Nephron (organoid): ENCODE measurements at regions not wholly inside any gene's neighbourhood (a gene's known extent, or its start where the extent isn't known, plus 50 kb on each side); places are given as distances from the start of the nearest gene placed in this dataset.

Experiments
- H3K27ac Mint-ChIP-seq, 3 experiments: 2 replicates each; pipeline ENCODE4 v1.8.0; 2020; ENCODE audit warnings: mixed read lengths in 3 of 3, mild to moderate bottlenecking in 2 of 3, moderate library complexity in 1 of 3
- H3K27me3 Mint-ChIP-seq: 2 replicates; pipeline ENCODE4 v1.8.0; 2021; ENCODE audit warnings: low read depth, mild to moderate bottlenecking, moderate library complexity, mixed read lengths
- H3K36me3 Mint-ChIP-seq: 2 replicates; pipeline ENCODE4 v1.8.0; 2020; ENCODE audit warnings: low read depth, mixed read lengths
- H3K4me1 Mint-ChIP-seq: 2 replicates; pipeline ENCODE4 v1.8.0; 2020; ENCODE audit warnings: mixed read lengths
- H3K4me3 Mint-ChIP-seq, 3 experiments: 2 replicates each; pipeline ENCODE4 v1.8.0; 2020; ENCODE audit warnings: mild to moderate bottlenecking in 3 of 3, mixed read lengths in 3 of 3, moderate library complexity in 2 of 3
- H3K9me3 Mint-ChIP-seq: 2 replicates; pipeline ENCODE4 v1.8.0; 2020; ENCODE audit warnings: mixed read lengths
- TF ChIP-seq, protein P1 (sequence below), 3 experiments: fragments of 200-600 bp; sonication (generic); IDR thresholded peaks; one replicate each; pipeline ENCODE4 v1.5.0; 2021; ENCODE audit warnings: antibody characterized with exemption in 3 of 3; ENCODE audit not compliant: unreplicated experiment in 3 of 3

DNA sequence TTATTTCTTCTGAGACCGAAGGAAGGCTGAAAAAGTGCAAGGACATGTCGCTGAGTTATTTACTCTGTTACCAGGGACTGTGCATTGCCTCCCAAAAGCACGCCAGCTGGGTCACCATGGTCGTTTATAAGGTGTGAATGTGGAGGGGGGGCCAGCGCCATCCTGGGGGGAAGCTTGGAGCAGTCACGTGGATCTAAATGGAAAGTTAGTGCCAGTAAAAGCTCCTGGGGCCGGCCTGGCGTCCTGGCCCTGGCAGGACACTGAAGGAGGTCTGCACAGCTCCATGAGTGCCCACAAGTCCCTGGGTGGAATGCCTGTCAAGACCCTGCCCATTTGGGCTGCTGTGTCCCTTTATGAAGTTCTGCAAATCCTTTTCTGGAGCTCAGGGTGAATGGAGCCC is 82.6 kb downstream of the C16orf95 start:
- no peaks in the 10 kb centered on the region for H3K36me3 Mint-ChIP-seq
- H3K4me3 Mint-ChIP-seq: no peak overlapping the region
- H3K4me1 Mint-ChIP-seq: no peaks in the 10 kb centered on the region
- no peak overlapping the region for H3K27ac Mint-ChIP-seq
- peaks cover 8% of the 10 kb centered on the region for H3K9me3 Mint-ChIP-seq
- TF ChIP-seq, protein P1, sequence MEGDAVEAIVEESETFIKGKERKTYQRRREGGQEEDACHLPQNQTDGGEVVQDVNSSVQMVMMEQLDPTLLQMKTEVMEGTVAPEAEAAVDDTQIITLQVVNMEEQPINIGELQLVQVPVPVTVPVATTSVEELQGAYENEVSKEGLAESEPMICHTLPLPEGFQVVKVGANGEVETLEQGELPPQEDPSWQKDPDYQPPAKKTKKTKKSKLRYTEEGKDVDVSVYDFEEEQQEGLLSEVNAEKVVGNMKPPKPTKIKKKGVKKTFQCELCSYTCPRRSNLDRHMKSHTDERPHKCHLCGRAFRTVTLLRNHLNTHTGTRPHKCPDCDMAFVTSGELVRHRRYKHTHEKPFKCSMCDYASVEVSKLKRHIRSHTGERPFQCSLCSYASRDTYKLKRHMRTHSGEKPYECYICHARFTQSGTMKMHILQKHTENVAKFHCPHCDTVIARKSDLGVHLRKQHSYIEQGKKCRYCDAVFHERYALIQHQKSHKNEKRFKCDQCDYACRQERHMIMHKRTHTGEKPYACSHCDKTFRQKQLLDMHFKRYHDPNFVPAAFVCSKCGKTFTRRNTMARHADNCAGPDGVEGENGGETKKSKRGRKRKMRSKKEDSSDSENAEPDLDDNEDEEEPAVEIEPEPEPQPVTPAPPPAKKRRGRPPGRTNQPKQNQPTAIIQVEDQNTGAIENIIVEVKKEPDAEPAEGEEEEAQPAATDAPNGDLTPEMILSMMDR (IDR thresholded peaks at IDR 0.05; ENCODE audit: unreplicated experiment in 3 of 3): no peak
- H3K27me3 Mint-ChIP-seq: peaks cover 36% of the 10 kb centered on the region

DNA sequence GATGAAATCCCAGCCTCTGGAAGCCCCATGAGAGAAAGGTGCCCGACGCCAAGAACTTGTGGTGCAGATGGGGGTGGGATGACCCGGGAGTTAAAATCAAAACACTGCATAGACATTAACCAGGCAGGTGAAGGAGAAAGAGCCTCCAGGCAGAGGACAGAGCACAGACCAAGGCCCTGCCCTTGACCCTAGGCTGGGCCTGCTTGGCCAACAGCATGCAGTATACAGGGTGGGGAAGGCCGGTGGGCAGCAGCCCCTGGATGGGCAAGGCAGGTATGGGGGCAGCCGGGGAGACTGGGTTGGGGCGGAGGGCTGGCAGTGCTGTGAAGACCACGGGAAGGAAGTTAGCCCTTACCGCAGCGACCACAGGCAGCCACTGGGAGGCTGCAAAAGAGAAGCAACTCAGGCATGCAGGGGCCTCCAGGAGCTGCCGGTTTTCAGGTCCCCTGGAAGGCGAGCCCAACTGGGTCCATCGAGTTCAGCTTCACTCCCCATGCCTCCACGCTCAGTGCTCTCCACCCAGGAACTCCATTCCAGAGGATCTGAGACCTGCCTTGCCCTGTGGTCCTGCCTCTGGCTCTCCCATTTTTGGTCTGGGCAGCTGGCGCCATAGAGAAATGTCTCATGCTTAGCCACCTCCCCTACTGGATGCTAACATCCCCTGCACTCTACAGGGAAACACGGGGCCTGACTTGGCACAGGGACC is 81.2 kb downstream of the C16orf95 start:
- Mint-ChIP-seq H3K9me3 (peaks cover 4% of the 10 kb centered on the region), H3K27ac (no peak overlapping the region), H3K36me3 (no peaks in the 10 kb centered on the region), H3K4me1 (no peaks in the 10 kb centered on the region), H3K27me3 (peaks cover 46% of the 10 kb centered on the region), H3K4me3 (no peak overlapping the region)
- TF ChIP-seq, protein P1 (IDR thresholded peaks at IDR 0.05; ENCODE audit: unreplicated experiment in 3 of 3): no peak

DNA sequence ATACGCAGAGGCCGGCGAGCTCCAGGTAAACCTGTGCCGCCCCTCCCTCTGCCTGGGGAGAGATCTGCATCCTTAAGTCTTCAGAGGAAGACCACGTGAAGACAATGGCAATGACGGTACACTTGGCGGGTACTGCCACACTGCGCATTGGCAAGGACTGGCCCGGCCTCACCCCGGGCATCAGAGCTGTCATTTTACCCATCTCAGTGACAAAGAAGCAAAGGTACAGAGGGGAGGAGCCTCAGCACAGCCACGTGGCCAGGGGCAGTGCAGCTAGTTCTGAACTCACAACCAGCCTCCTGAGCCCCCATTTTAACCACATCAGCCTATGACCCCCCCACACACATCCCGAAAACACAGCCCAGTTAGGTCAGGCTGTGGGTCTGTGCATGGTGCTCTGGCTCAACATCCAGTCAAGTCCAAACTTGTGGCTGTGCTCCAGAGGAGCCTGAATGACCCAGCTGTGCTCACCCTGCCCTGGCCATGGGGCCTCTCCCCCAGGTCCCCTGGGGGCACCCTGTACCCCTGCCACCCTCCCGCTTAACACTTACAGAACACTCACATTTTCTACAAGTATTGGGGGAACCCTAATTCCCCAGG is 80.6 kb downstream of the C16orf95 start:
- Mint-ChIP-seq H3K4me3 (no peak overlapping the region), H3K4me1 (no peaks in the 10 kb centered on the region), H3K9me3 (peaks cover under 1% of the 10 kb centered on the region), H3K27ac (no peak overlapping the region), H3K27me3 (peaks cover 52% of the 10 kb centered on the region), H3K36me3 (no peaks in the 10 kb centered on the region)
- TF ChIP-seq, protein P1 (IDR thresholded peaks at IDR 0.05; ENCODE audit: unreplicated experiment in 3 of 3): no peak

DNA sequence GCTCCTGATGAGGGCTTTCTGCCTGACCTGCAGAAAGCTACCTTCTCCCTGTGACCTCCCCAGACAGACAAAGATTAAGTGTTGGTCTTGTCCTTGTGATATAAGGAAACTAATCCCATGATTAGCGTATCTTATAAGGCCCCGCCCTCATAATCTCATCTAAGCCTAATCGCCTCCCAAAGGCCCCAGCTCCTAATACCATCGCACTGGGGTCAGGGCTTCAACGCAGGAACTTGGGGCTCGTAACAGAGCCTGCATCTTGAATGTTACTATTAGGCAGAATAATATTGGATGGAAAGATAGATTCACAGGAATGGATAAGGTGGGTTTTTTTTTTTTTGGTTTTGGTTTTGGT is 78.9 kb downstream of the C16orf95 start:
- H3K9me3 Mint-ChIP-seq: no peaks in the 10 kb centered on the region
- no peak overlapping the region for H3K4me3 Mint-ChIP-seq
- H3K4me1 Mint-ChIP-seq: no peaks in the 10 kb centered on the region

DNA sequence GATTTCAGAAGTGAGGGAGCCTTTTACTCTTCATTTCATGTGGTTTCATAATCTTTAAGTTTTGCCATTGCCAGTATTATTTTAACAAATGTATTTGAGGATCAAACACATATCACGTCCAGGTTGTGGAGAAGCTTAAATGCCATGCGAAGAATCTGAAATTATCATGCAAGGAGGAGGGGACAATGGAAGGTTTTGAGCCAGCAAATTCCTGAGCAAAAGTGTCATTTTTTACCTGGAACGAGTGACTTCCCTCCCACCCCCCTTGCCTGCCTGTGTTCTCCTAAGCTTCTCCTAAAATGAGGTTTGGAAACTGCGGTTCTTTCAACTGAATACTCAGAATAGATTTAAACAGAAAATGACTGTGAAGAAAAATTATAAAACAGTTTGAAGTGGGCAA is 77.6 kb downstream of the C16orf95 start:
- TF ChIP-seq, protein P1 (IDR thresholded peaks at IDR 0.05; ENCODE audit: unreplicated experiment in 3 of 3): no peak
- peaks cover 63% of the 10 kb centered on the region for H3K27me3 Mint-ChIP-seq
- H3K36me3 Mint-ChIP-seq: no peaks in the 10 kb centered on the region
- no peaks in the 10 kb centered on the region for H3K9me3 Mint-ChIP-seq
- no peak overlapping the region for H3K27ac Mint-ChIP-seq
- no peak overlapping the region for H3K4me3 Mint-ChIP-seq
- H3K4me1 Mint-ChIP-seq: no peaks in the 10 kb centered on the region

More for the DNA sequence above, 78.9 kb downstream of the C16orf95 start:
- peaks cover 63% of the 10 kb centered on the region for H3K27me3 Mint-ChIP-seq
- H3K27ac Mint-ChIP-seq: no peak overlapping the region
- TF ChIP-seq, protein P1 (IDR thresholded peaks at IDR 0.05; ENCODE audit: unreplicated experiment in 3 of 3): no peak
- no peaks in the 10 kb centered on the region for H3K36me3 Mint-ChIP-seq
